Panc1 (cell line): ENCODE measurements at regions not wholly inside any gene's neighbourhood (a gene's known extent, or its start where the extent isn't known, plus 50 kb on each side); places are given as distances from the start of the nearest gene placed in this dataset.

Experiments
- CTCF ChIP-seq: fragments of 450-650 bp; IDR thresholded peaks from 2 replicates; pipeline ENCODE4 v1.5.1; 2017; ENCODE audit warnings: mild to moderate bottlenecking
- REST ChIP-seq, 2 experiments: IDR thresholded peaks; 2 replicates each; pipeline ENCODE4 v1.6.1; 2011 to 2012; ENCODE audit warnings: low read depth in 2 of 2, control low read depth in 1 of 2, low read length in 1 of 2, mild to moderate bottlenecking in 1 of 2, moderate library complexity in 1 of 2; ENCODE audit not compliant: insufficient read depth in 1 of 2
- SIN3A ChIP-seq: IDR thresholded peaks from 2 replicates; pipeline ENCODE4 v1.6.1; 2012; ENCODE audit warnings: low read depth, mild to moderate bottlenecking, low read length, moderate library complexity, borderline replicate concordance; ENCODE audit not compliant: insufficient read depth

GRCh38 chr2:175837046-175837445, 165.0 kb downstream of the LNPK start:
- TF ChIP-seq SIN3A (no peak), CTCF (no peak), REST (IDR thresholded peaks at IDR 0.05; ENCODE audit: insufficient read depth in 1 of 2, low read depth in 2 of 2, low read length in 1 of 2) (no peak)
